ENCODE measurements at regions not wholly inside any gene's neighbourhood (a gene's known extent, or its start where the extent isn't known, plus 50 kb on each side); places are given as distances from the start of the nearest gene placed in this dataset.

- H3K36me3 ChIP-seq (ENCODE audit: control insufficient read depth, low read length) = no peaks in the 10 kb centered on the region
- no peaks in the 10 kb centered on the region for H3K4me1 ChIP-seq (ENCODE audit: control insufficient read depth, low read length)
- H3K27me3 ChIP-seq (ENCODE audit: control insufficient read depth, low read length) = no peaks in the 10 kb centered on the region
- H3K27ac ChIP-seq (ENCODE audit: low read depth, low read length) = no peak overlapping the region
- H3K79me2 ChIP-seq (ENCODE audit: control insufficient read depth, low read length) = no peaks in the 10 kb centered on the region
- H3K9me2 ChIP-seq (replicated peaks; ENCODE audit: control insufficient read depth, low read length) = no peaks in the 10 kb centered on the region
- no peak overlapping the region for H3K4me2 ChIP-seq (ENCODE audit: low read length)
- no peaks in the 10 kb centered on the region for H4K20me1 ChIP-seq (ENCODE audit: control insufficient read depth, insufficient read depth, low read depth, low read length)
- H3K9me3 ChIP-seq (ENCODE audit: control insufficient read depth, insufficient read depth, low read length) = no peaks in the 10 kb centered on the region
- no peak overlapping the region for H3K4me3 ChIP-seq (ENCODE audit: low read length)
- TF ChIP-seq, protein P1, sequence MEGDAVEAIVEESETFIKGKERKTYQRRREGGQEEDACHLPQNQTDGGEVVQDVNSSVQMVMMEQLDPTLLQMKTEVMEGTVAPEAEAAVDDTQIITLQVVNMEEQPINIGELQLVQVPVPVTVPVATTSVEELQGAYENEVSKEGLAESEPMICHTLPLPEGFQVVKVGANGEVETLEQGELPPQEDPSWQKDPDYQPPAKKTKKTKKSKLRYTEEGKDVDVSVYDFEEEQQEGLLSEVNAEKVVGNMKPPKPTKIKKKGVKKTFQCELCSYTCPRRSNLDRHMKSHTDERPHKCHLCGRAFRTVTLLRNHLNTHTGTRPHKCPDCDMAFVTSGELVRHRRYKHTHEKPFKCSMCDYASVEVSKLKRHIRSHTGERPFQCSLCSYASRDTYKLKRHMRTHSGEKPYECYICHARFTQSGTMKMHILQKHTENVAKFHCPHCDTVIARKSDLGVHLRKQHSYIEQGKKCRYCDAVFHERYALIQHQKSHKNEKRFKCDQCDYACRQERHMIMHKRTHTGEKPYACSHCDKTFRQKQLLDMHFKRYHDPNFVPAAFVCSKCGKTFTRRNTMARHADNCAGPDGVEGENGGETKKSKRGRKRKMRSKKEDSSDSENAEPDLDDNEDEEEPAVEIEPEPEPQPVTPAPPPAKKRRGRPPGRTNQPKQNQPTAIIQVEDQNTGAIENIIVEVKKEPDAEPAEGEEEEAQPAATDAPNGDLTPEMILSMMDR (IDR thresholded peaks at IDR 0.05; ENCODE audit: low read depth, low read length, poor library complexity, severe bottlenecking) = no peak
- TF ChIP-seq EZH2phosphoT487 (IDR thresholded peaks at IDR 0.05; ENCODE audit: borderline replicate concordance, low read length) = no peak
- H3F3A ChIP-seq (ENCODE audit: control insufficient read depth, insufficient read depth) = no peaks in the 10 kb centered on the region
Measured at GRCh38 chr5:25416960-25417359, 772.2 kb upstream of the CDH10 start.

- Histone ChIP-seq H3K36me3 (ENCODE audit: control insufficient read depth, low read length) (no peaks in the 10 kb centered on the region), H3F3A (ENCODE audit: control insufficient read depth, insufficient read depth) (no peaks in the 10 kb centered on the region), H3K9me3 (ENCODE audit: control insufficient read depth, insufficient read depth, low read length) (no peaks in the 10 kb centered on the region), H3K79me2 (ENCODE audit: control insufficient read depth, low read length) (no peaks in the 10 kb centered on the region), H3K27ac (ENCODE audit: low read depth, low read length) (no peak overlapping the region), H3K9me2 (replicated peaks; ENCODE audit: control insufficient read depth, low read length) (no peaks in the 10 kb centered on the region), H4K20me1 (ENCODE audit: control insufficient read depth, insufficient read depth, low read depth, low read length) (no peaks in the 10 kb centered on the region), H3K4me1 (ENCODE audit: control insufficient read depth, low read length) (no peaks in the 10 kb centered on the region), H3K4me2 (ENCODE audit: low read length) (no peak overlapping the region), H3K4me3 (ENCODE audit: low read length) (no peak overlapping the region), H3K27me3 (ENCODE audit: control insufficient read depth, low read length) (no peaks in the 10 kb centered on the region)
- TF ChIP-seq EZH2phosphoT487 (IDR thresholded peaks at IDR 0.05; ENCODE audit: borderline replicate concordance, low read length) = no peak
- TF ChIP-seq, protein P1 (IDR thresholded peaks at IDR 0.05; ENCODE audit: low read depth, low read length, poor library complexity, severe bottlenecking) = no peak
Measured at GRCh38 chr5:25415970-25416369, 771.2 kb upstream of the CDH10 start.

GRCh38 chr5:25414742-25415141 lies 770.0 kb upstream of the CDH10 start:
- no peak overlapping the region for H3K4me2 ChIP-seq (ENCODE audit: low read length)
- no peaks in the 10 kb centered on the region for H3K79me2 ChIP-seq (ENCODE audit: control insufficient read depth, low read length)
- H3K27ac ChIP-seq (ENCODE audit: low read depth, low read length) = no peak overlapping the region
- H3K4me1 ChIP-seq (ENCODE audit: control insufficient read depth, low read length) = no peaks in the 10 kb centered on the region
- H3F3A ChIP-seq (ENCODE audit: control insufficient read depth, insufficient read depth) = no peaks in the 10 kb centered on the region
- TF ChIP-seq EZH2phosphoT487 (IDR thresholded peaks at IDR 0.05; ENCODE audit: borderline replicate concordance, low read length) = no peak
- TF ChIP-seq, protein P1 (IDR thresholded peaks at IDR 0.05; ENCODE audit: low read depth, low read length, poor library complexity, severe bottlenecking) = no peak
- H3K27me3 ChIP-seq (ENCODE audit: control insufficient read depth, low read length) = no peaks in the 10 kb centered on the region
- H3K4me3 ChIP-seq (ENCODE audit: low read length) = no peak overlapping the region
- no peaks in the 10 kb centered on the region for H4K20me1 ChIP-seq (ENCODE audit: control insufficient read depth, insufficient read depth, low read depth, low read length)
- no peaks in the 10 kb centered on the region for H3K36me3 ChIP-seq (ENCODE audit: control insufficient read depth, low read length)
- no peaks in the 10 kb centered on the region for H3K9me2 ChIP-seq (replicated peaks; ENCODE audit: control insufficient read depth, low read length)
- no peaks in the 10 kb centered on the region for H3K9me3 ChIP-seq (ENCODE audit: control insufficient read depth, insufficient read depth, low read length)

Data from DOHH2 (cell line).